SH-SY5Y (cell line): ENCODE measurements at regions not wholly inside any gene's neighbourhood (a gene's known extent, or its start where the extent isn't known, plus 50 kb on each side); places are given as distances from the start of the nearest gene placed in this dataset.

Source experiments
- GATA2 ChIP-seq: IDR thresholded peaks from 2 replicates; pipeline ENCODE4 v1.6.1; 2011; ENCODE audit warnings: mild to moderate bottlenecking, low read depth, low read length
- GATA3 ChIP-seq: IDR thresholded peaks from 2 replicates; pipeline ENCODE4 v1.6.1; 2011; ENCODE audit warnings: low read depth, mild to moderate bottlenecking, low read length, moderate library complexity

DNA sequence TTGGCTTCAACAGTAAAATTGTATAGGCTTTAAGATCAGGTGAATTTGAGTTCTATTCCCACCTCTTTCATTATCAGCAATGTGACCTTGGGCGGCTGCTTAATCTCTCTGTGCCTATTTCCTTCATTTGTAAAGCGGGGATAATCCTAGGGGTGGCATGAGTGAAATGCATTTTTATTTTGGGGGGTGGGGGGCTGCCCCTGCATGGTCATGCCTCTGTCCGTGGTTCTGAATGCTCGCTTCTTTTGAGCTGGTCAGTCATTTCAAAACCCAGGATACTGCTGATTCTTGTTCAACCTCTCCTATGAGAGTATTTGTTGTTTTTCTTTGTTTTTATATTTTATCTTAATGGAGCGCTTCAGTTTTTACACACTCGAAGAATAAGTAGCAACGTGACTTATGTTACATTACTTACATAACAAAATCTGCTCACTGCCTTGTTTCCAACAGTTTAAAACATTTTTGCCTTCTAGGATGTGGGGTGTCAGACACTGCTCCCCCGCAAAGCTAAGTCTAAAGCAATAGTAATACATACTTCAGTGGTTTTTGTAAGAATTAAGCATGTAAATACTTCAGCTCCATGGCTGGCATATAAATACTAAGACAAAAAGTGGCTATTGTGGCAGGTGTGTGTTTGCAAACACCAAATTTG, 152.6 kb upstream of the PELI1 start:
- TF ChIP-seq GATA2 (no peak), GATA3 (no peak)
